GM19023 (cell line): ENCODE measurements at regions not wholly inside any gene's neighbourhood (a gene's known extent, or its start where the extent isn't known, plus 50 kb on each side); places are given as distances from the start of the nearest gene placed in this dataset.
"Not testable (repeated sequence)": the region's sequence is repeated elsewhere in the genome, so short reads cannot be mapped to it uniquely, and the experiment has no call there.

Experiments
- ATAC-seq: cut with Tn5 transposase; IDR thresholded peaks from one replicate; pipeline ENCODE4 v1.9.1; 2021; ENCODE audit warnings: mild to moderate bottlenecking, moderate library complexity; ENCODE audit not compliant: unreplicated experiment

GRCh38 chr11:112533682-112534081, 273.0 kb upstream of the PLET1 start:
- no peak for ATAC-seq

- ATAC-seq: no peak
These were observed 273.5 kb upstream of the PLET1 start for GRCh38 chr11:112534208-112534607.

DNA sequence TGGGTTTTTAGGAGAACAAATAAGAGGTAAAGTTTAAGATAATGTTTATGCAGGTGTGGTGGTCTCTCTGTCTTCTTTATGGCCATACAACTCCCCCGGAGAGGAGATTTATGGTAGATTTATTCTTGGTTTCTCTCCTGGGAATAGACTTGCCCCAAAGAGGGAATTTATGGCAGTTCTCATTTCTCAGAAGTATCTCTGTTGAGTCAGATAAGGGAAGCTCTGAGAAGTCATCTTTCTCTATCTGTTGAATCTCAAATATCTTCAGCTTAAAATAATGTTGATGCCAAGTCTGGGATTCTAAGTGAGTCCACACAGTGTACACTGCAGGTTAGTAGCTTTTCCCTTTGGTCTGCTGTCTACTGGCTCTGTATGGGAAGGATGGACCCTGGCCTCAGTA, 276.4 kb upstream of the PLET1 start:
- no peak for ATAC-seq

DNA sequence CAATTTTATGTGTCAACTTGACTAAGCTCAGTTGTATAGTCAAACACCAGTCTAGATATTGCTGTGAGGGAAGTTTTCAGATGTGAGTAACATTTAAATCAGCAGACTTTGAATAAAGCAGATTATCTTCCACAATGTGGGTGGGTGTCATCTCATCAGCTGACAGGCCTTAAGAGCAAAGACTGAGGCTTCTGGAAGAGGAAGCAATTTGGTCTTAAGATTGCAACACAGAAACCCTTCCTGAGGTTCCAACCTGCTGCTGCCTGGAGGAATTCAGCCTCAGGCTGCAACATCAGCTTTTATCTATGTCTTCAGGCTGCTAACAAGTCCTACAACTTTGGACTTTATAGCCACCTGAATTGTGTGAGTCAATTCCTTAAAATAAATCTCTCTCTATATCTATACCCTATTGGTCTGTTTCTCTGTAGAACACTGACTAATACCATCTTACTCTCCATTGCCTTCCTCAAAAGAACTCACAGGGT, 277.2 kb upstream of the PLET1 start:
- no peak for ATAC-seq

DNA sequence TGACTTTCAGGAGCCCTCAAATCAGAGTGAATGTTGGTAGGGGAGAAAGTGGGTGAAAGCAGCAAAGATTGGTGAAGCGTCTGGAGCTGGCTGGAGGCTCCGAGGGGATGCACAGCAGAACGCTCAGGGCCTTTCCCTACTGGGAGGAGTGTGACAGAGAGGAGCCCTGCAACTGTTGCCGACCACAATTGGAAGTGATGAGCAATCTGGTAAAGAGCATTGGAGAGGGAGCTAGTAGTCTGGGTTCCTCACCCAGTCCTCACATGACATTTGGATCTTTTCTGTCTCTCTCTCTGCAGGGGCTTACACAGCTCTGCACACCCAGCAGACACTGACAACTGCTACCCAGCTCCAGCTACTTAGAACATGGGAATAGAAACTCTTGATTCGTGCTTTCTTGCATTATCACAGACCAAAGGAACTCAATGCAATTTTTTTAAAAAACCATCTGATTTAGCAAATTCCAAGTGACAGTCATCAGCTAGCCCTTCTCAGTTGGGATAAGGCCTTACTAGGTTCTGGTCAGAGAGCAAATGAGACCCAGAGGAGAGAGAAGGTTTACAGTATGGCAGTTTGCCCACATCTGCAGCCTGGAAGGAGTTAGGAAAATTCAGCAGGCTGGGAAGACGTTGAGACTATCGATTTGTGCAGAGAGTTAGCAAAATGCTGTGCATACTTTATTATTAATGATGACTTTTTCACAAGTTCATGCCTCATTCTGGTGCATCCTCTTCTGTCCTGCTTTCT, 278.0 kb upstream of the PLET1 start:
- ATAC-seq: no peak

- ATAC-seq: not testable (repeated sequence)
These were observed 278.6 kb upstream of the PLET1 start for GRCh38 chr11:112539281-112539555.

GRCh38 chr11:112539741-112540140, 279.1 kb upstream of the PLET1 start:
- no peak for ATAC-seq

- ATAC-seq: no peak
These were observed 279.6 kb upstream of the PLET1 start for GRCh38 chr11:112540261-112540660.

- ATAC-seq: no peak
These were observed 280.7 kb upstream of the PLET1 start for GRCh38 chr11:112541140-112542046.

DNA sequence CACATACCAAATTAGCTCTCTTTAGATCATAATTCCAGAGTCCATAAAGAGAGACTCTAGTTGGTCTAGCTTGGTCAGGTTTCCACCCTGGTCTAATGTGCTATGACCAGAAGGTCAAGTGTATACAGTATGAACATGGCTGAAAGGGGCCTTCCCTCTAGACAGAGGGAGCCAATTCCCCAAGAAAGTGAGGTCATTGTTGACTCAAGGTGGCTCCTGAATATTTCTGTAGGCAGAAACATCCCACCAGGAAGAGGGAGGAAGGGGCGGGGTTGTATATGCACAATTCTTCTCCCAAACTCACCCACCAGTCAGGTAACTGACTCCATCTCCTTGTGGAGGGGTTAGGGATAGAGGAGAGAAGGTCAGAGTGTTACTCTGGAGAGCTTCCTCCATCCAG, 281.8 kb upstream of the PLET1 start:
- ATAC-seq: no peak

DNA sequence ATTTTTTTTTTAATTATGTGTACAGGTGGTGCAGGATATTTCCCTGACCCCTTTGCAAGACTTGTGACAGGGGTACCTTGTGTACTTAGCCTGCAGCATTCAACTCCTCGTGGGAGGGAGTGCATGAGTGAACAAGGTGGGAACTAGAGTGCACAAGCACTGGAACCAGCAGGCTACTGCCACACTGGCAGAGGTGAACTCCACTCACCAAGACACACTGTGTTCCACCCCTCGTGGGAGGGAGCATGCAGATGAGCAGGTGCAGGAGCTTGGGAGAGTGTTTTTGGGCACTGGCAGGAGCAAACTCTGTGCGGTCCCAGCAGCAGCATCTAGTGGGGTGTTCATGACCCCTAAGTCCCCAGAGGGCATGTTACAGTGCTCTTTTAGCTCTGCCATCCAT, 282.7 kb upstream of the PLET1 start:
- ATAC-seq: no peak

GRCh38 chr11:112548641-112549040, 288.0 kb upstream of the PLET1 start:
- ATAC-seq: no peak

DNA sequence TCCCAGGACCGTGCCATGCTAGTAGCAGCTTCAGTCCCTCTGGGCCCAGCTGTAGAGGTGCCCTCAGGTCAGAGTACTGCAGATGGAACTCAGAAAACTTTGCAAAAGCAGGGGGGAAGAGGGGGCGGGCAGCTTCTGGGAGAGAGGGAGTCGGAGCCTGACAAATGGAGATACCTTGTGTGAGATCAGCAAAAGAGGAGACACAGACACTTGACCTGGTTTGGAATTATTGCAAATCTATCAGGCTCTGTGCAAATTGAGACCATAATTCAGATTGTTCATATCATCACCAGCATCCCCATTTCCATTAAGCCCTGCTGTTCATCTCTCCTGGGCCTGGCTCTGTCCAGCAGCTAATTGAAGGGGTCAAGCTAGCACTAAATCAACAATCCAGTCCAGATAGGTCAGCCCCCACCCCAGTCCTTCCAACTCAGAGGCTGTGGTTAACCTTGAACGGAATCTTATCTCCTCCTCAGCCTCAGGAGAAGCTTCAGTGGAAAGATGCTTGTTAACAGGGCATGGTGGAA, 292.6 kb upstream of the PLET1 start:
- ATAC-seq: no peak

DNA sequence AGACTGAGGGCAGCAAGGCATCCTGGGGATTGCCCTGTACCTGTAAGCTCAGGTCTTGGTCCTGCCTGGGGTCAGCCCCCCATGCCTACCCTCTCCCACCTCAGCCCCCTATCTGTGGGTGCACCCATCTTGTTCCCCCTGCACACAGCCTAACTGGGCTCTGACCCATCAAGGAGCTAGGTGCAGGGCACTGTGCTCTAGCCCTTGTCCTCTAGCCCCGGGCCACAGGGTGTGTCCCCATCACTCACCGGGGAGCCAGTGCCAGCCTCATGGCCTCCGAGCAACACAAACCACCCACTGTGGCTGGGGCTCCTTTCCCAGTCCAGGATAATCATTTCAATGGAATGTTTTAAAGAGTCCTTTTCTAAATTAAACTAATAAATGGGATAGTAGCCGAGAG, 293.9 kb upstream of the PLET1 start:
- no peak for ATAC-seq

DNA sequence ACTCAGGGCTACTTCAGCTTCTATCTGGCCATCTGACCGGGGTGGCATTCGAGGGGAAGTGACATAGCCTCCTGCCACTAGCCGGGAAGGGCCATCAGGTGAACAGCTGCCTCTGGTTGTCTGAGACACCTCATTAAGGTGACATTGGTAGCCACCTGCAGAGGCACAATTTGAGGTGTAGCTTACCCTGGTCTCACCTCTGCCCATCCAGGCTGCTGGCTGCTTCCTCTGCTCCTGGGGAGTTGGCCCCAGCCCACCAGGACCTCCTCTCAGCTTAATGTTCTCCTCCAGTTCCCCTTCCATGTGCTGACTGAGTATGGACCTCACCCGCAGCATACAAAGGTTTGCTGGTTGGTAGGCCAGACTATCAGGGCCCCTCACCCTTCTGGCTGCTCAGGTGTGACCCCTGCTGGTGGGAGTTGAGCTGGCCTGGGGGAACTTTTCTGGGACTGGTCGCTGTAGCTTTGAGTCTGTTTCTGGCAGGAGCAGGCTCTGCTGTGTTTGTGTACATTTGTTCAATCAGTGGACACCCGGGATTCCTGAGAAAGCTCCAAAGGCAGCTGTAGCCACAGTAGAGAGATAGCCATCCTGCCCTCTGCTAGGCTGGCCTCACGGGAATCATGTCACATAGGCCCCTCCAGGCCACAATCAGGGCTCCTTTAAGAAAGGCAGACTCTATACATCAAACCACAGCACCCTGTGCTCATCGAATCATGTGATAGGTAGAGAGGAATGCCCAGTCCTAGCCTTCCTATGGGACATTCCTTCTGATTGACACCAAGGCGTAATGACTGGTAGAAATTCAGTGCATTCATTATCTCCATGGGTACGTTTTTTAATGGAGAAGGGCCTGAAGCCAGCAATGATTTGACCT, 295.1 kb upstream of the PLET1 start:
- no peak for ATAC-seq

GRCh38 chr11:112558691-112559090, 298.0 kb upstream of the PLET1 start:
- no peak for ATAC-seq

GRCh38 chr11:112563808-112564207, 303.1 kb upstream of the PLET1 start:
- ATAC-seq: no peak

DNA sequence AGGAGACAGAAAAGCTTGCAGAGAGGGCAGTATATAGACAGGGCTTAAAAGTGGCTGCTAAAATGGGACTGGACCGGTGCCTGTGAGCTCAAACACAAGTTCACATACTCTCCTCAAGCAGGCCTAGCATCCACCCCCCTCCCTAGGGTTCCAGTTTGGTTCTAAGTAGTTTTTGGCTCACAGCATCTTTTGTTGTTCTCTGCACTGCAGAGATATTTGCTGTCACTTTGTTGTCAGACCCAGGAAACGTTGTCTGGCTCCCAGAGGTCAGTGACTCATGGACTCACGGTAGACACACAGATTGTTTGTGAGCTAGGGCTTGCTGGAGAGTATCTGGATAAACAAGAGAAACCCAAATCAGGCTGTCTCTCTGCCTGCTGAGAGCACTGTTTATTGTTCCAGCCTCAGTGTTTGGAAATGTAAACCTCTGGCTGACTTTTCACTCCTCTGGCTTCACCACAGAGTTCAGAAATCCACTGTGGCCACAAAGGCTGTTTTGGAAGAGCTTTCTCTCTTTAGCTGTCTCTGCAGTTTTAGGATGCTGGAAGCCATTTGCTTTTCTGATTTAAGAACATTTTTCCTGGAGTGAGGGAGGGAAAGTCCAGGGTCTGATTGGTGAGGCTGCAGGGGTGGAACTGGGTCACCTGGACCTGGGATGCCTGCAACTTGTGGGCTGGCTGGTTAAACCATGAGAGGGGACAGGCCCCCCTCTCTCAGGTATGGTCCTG, 303.7 kb upstream of the PLET1 start:
- ATAC-seq: no peak

DNA sequence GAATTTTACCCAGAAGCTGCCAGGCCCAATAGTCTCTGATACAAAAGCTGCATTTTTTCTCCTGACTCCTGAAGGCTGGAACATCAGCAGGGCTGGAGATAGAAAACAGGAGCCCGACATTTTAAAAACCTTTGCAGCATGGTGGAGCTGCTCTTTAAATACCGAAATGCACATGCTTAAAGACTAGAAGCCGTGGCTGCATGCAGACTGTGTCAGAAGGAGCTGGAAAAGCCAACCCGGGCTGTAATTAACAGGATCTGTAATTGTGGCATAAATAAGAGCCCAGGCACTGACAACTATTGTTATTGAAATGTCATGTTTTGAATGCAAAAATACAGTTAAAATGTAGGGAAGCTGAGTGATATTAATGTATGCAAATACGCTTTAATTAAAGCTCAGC, 304.9 kb upstream of the PLET1 start:
- ATAC-seq: no peak

GRCh38 chr11:112566124-112566523, 305.5 kb upstream of the PLET1 start:
- ATAC-seq: no peak
